HG03097 (cell line): ENCODE measurements at regions not wholly inside any gene's neighbourhood (a gene's known extent, or its start where the extent isn't known, plus 50 kb on each side); places are given as distances from the start of the nearest gene placed in this dataset.

Source experiments
- ATAC-seq: cut with Tn5 transposase; IDR thresholded peaks from one replicate; pipeline ENCODE4 v1.9.1; 2021; ENCODE audit not compliant: unreplicated experiment, low FRiP score

DNA sequence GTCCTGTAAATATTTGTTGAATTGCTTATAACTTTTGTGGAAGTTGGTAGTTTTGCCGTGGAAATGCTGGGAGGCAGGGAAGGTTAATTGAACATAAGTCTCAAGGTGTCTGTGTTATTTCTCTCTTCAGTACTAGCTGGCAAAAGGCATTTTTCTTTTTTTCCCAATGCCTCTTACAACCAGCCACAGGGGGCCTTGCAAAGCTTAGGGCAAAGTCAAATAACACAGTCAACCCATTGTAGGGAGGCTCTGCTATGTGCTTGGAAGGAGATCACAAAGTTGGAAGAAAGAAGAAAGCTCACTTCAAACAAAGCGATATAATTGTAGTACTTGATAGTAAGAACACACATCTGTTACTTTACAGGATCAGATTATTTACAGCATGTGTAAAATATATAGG lies 802.6 kb downstream of the PDHA2 start:
- ATAC-seq = no peak

- ATAC-seq = no peak
Measured at GRCh38 chr4:96646146-96646545, 806.3 kb downstream of the PDHA2 start.

GRCh38 chr4:96649536-96649935 lies 809.6 kb downstream of the PDHA2 start:
- no peak for ATAC-seq

GRCh38 chr4:96652158-96652557 lies 812.3 kb downstream of the PDHA2 start:
- no peak for ATAC-seq

- ATAC-seq = no peak
Measured at GRCh38 chr4:96652821-96653220, 812.9 kb downstream of the PDHA2 start.

- no peak for ATAC-seq
Measured at GRCh38 chr4:96654045-96654444, 814.2 kb downstream of the PDHA2 start.

DNA sequence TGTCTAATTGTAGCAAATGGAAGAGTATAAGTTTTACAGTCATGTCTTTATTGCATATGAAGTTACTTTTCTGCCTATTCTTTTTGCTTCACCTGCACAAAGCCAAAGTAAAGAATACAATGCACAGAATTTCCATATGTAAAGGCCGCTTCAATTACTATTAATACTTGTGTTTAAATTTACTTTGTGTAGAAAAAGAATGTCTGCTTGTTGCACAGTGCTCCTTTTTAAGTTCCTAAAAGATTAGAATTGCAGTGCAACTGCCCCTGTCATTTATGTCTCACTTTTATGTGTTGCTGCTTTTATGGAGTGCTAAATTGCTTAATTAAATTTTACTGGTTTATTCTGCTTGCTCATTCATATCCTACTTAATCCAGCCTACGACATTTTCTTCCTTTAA lies 830.5 kb downstream of the PDHA2 start:
- no peak for ATAC-seq

GRCh38 chr4:96675416-96675815 lies 835.5 kb downstream of the PDHA2 start:
- ATAC-seq = no peak

DNA sequence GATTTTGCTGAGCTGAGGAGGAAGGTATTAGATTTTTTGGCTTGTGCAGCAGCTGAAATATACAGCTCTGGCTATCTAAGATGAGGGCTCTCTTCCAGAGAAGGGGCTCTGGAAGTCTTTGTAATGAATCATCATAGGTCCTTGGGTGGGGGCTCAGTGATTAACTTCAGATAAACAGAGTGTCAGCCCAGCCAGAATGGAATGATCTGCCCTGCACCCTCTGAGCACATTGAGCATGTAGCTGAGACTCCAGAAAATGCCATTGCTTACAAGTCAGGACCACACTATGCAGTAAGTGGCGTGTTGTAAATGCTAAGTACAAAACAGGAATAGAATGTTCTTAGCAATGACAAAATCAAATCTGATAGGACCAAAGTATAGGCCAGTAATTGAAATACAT lies 836.0 kb downstream of the PDHA2 start:
- no peak for ATAC-seq

DNA sequence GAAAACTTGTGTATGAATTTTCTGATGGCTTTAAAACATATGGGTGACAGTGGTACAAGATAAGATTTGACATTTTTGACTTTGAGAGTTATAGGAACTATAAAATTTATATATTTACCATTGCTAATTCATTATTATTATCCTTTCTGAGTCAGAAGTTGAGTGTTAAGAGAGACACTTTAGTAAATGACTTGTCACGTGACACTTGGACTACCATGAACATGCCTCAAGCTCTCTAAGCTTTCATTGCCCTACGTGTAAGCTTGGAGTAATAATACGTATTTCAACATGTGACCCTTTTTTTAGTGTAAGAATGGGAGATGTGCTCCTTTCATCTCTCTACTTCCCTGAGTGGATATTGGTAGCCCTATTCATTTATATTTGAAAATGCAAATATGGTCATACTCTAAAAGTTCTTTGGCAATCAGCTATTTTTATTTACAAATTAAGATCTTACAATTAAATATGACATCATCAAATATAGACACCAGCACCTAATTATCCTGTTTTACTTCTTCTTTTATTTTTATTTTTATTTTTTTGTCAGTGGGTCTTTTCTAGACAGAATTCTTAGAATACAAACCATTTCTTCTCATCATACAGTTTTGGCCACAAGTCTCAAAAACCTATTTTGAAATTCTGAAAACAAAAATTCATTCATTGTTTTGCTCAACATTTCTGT lies 837.0 kb downstream of the PDHA2 start:
- no peak for ATAC-seq

GRCh38 chr4:96677499-96677898 lies 837.6 kb downstream of the PDHA2 start:
- ATAC-seq = no peak

- no peak for ATAC-seq
Measured at GRCh38 chr4:96681218-96681617, 841.3 kb downstream of the PDHA2 start.

DNA sequence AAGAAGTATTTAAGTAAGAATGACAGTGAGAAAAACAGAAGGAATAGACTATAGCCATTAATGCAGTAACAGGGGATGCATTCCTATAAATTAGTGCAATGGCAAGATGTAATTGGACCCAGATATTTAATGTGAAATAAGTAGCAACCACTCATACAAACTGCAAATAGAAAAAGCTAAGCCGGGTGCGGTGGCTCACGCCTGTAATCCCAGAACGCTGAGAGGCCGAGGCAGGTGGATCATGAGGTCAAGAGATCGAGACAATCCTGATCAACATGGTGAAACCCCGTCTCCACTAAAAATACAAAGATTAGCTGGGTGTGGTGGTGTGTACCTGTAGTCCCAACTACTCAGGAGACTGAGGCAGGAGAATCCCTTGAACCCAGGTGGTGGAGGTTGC lies 845.8 kb downstream of the PDHA2 start:
- ATAC-seq = no peak

- no peak for ATAC-seq
Measured at GRCh38 chr4:96691521-96691920, 851.6 kb downstream of the PDHA2 start.

DNA sequence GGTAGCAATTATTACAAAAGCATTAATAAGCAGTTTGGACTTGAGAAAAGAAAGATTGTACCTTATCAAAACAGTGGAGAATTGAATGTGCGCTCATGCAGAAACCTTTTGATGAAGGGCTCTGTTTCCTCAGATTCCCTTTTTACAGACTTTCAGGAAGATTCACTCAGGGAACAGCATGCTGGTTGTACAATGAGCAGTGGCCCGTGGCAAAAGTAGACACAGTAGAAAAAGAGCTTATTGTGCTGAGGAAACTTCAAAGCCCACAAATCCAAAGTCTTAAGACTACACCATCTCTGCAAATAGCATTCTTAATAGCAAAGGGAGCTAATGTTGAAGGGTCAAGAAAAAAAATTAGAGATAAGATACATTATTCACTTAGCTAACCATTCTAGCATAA lies 858.9 kb downstream of the PDHA2 start:
- ATAC-seq = no peak

GRCh38 chr4:96703265-96703664 lies 863.4 kb downstream of the PDHA2 start:
- no peak for ATAC-seq

DNA sequence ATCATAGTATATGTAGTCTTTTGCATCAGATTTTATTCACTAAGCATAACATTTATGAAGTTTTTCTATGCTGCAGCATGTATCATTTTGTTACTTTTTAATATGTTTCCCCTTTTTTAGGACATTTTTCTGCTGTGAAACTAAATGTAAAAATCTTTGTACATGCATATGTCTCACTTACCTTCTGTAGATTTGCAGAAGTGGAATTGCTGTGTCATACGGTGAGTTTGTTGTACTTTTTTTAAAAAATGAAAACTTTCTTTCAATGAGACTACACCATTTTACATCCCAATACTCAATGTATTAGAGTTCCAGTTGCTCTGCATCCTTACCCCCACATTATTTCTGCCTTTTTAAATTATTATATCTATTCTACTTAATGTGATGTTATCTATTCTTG lies 868.9 kb downstream of the PDHA2 start:
- no peak for ATAC-seq

DNA sequence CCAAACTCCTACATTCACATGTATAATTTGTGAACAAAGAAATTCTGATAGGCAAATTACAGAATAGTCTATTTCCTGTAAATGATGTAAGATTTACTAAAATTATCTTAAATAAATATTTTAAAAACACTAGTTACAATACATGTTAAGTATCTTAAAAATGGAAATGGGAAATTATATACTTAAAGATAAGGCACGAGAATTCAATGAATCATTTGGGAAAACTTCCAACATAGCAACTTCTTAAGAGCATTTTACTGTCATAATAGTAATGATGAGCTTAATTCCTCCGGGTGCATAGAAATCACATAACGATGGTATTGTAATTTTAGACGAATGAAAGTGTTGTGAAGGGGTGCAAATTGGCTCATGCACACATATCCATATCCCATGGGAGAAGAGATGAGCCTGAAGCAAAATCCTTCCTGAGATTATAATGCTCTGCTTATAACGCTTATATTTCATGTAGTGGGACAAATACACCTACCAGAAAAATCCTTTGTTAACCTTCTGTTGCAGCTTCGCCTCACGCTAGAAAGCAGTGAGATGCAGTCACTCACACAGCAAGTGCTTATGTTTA lies 873.5 kb downstream of the PDHA2 start:
- ATAC-seq = no peak

- ATAC-seq = no peak
Measured at GRCh38 chr4:96729641-96730040, 889.7 kb downstream of the PDHA2 start.

DNA sequence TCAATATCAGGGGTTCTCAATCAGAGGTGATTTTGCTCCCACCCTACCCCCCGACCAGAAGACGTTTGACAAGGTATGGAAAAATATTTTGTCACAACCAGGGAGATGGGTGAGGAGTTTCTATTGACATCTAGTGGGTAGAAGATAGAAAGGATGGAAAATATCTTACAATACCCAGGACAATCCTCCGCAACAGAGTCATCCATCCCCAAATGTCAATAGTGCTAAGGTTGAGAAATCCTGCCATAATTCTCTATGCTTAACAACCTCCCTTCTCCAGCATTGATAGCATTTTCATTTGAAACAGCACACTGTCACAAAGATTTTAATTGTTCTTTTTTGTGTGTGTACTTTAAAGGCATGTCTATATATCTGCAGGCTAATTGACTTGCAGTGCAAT lies 890.5 kb downstream of the PDHA2 start:
- no peak for ATAC-seq

GRCh38 chr4:96736352-96736889 lies 896.5 kb downstream of the PDHA2 start:
- no peak for ATAC-seq

GRCh38 chr4:96739101-96739500 lies 899.2 kb downstream of the PDHA2 start:
- ATAC-seq = no peak
